Prostate gland (tissue), 1 donor: ENCODE measurements at regions not wholly inside any gene's neighbourhood (a gene's known extent, or its start where the extent isn't known, plus 50 kb on each side); places are given as distances from the start of the nearest gene placed in this dataset.

Experiments
- POLR2A ChIP-seq: fragments of 450-650 bp; IDR thresholded peaks from one replicate; pipeline ENCODE4 v1.6.1; 2016; ENCODE audit warnings: antibody characterized with exemption, mild to moderate bottlenecking
- POLR2AphosphoS5 ChIP-seq: sonication (generic); formaldehyde crosslinking; IDR thresholded peaks from one replicate; pipeline ENCODE4 v1.6.1; 2017; ENCODE audit warnings: antibody characterized with exemption

- TF ChIP-seq POLR2A (no peak), POLR2AphosphoS5 (no peak)
These were observed 477.4 kb downstream of the CPS1 start for GRCh38 chr2:211033765-211034164.
